Panc1 (cell line): ENCODE measurements at regions not wholly inside any gene's neighbourhood (a gene's known extent, or its start where the extent isn't known, plus 50 kb on each side); places are given as distances from the start of the nearest gene placed in this dataset.

ENCODE experiments used
- CTCF ChIP-seq: fragments of 450-650 bp; IDR thresholded peaks from 2 replicates; pipeline ENCODE4 v1.5.1; 2017; ENCODE audit warnings: mild to moderate bottlenecking
- POLR2AphosphoS5 ChIP-seq: IDR thresholded peaks from 2 replicates; pipeline ENCODE4 v1.6.1; 2012; ENCODE audit warnings: mild to moderate bottlenecking, low read depth, low read length, moderate library complexity
- REST ChIP-seq, 2 experiments: IDR thresholded peaks; 2 replicates each; pipeline ENCODE4 v1.6.1; 2011 to 2012; ENCODE audit warnings: low read depth in 2 of 2, control low read depth in 1 of 2, low read length in 1 of 2, mild to moderate bottlenecking in 1 of 2, moderate library complexity in 1 of 2; ENCODE audit not compliant: insufficient read depth in 1 of 2
- SIN3A ChIP-seq: IDR thresholded peaks from 2 replicates; pipeline ENCODE4 v1.6.1; 2012; ENCODE audit warnings: low read depth, mild to moderate bottlenecking, low read length, moderate library complexity, borderline replicate concordance; ENCODE audit not compliant: insufficient read depth
- TCF7L2 ChIP-seq: IDR thresholded peaks from 2 replicates; pipeline ENCODE4 v1.6.1; 2011; ENCODE audit warnings: mild to moderate bottlenecking, low read depth, low read length, inconsistent platforms

GRCh38 chr12:105598031-105598430 is 267.5 kb downstream of the C12orf75 start:
- TF ChIP-seq POLR2AphosphoS5 (no peak), CTCF (no peak), REST (IDR thresholded peaks at IDR 0.05; ENCODE audit: insufficient read depth in 1 of 2, low read depth in 2 of 2, low read length in 1 of 2) (no peak), TCF7L2 (no peak), SIN3A (no peak)
